PC-3 (cell line): ENCODE measurements at regions not wholly inside any gene's neighbourhood (a gene's known extent, or its start where the extent isn't known, plus 50 kb on each side); places are given as distances from the start of the nearest gene placed in this dataset.

Experiments
- ATAC-seq: fragments of 200-7000 bp; cut with Tn5 transposase; 2 replicates; pipeline ENCODE4 v1.9.1; 2020; ENCODE audit warnings: mild to moderate bottlenecking, moderate library complexity
- BruUV-seq: library from RNA; stranded (reverse); fragments of 400-500 nt; replicated peaks from 2 replicates; lab custom pipeline; 2021; lab: Mats Ljungman, UMichigan
- CTCF ChIA-PET: fragments of 300-600 bp; sonication (Branson Sonifier 250); formaldehyde crosslinking; loops from one replicate; lab custom pipeline; 2022; ENCODE audit warnings: antibody characterized with exemption; lab: Charles Lee
- POLR2A ChIA-PET: fragments of 300-600 bp; sonication (Branson Sonifier 250); formaldehyde crosslinking; loops from one replicate; lab custom pipeline; 2022; ENCODE audit warnings: antibody characterized with exemption; ENCODE audit not compliant: unreplicated experiment; lab: Charles Lee
- DNase-seq: peaks from one replicate; pipeline ENCODE4 v3.0.0-alpha.2; 2015
- H2AFZ ChIP-seq: fragments of 300-600 bp; sonication (generic); 2 replicates; pipeline ENCODE4 v1.6.0; 2016; ENCODE audit warnings: antibody characterized with exemption, low read length
- H3F3A ChIP-seq: fragments of 300-600 bp; sonication (generic); one replicate; pipeline ENCODE4 v1.6.0; 2017; ENCODE audit warnings: antibody characterized with exemption, low read length, control low read depth, mild to moderate bottlenecking; ENCODE audit not compliant: unreplicated experiment
- H3K27ac ChIP-seq: fragments of 300-600 bp; sonication (generic); 2 replicates; pipeline ENCODE4 v1.5.1; 2016; ENCODE audit warnings: mild to moderate bottlenecking, low read length
- H3K27me3 ChIP-seq: fragments of 300-600 bp; sonication (generic); 2 replicates; pipeline ENCODE4 v1.6.1; 2016; ENCODE audit warnings: low read length, mixed read lengths
- H3K36me3 ChIP-seq: fragments of 300-600 bp; sonication (generic); 2 replicates; pipeline ENCODE4 v1.6.1; 2016; ENCODE audit warnings: low read depth, mixed run types, low read length, mixed read lengths
- H3K4me1 ChIP-seq: fragments of 300-600 bp; sonication (generic); 2 replicates; pipeline ENCODE4 v1.5.1; 2016; ENCODE audit warnings: low read length; ENCODE audit not compliant: insufficient read depth
- H3K4me2 ChIP-seq: fragments of 300-600 bp; sonication (generic); 2 replicates; pipeline ENCODE4 v1.6.0; 2016; ENCODE audit warnings: low read length
- H3K4me3 ChIP-seq: fragments of 300-600 bp; sonication (generic); 2 replicates; pipeline ENCODE4 v1.5.1; 2016; ENCODE audit warnings: mild to moderate bottlenecking, low read length, mixed read lengths
- H3K79me2 ChIP-seq: fragments of 300-600 bp; sonication (generic); 2 replicates; pipeline ENCODE4 v1.6.1; 2017; ENCODE audit warnings: low read length, mixed read lengths
- H3K9ac ChIP-seq: fragments of 300-600 bp; sonication (generic); 2 replicates; pipeline ENCODE4 v1.6.0; 2016; ENCODE audit warnings: mild to moderate bottlenecking, low read length
- H3K9me2 ChIP-seq: fragments of 300-600 bp; sonication (generic); replicated peaks from 2 replicates; pipeline ENCODE4 v1.6.1; 2016; ENCODE audit warnings: mixed run types, low read length, mixed read lengths
- H3K9me3 ChIP-seq: fragments of 300-600 bp; sonication (generic); 2 replicates; pipeline ENCODE4 v1.6.1; 2016; ENCODE audit warnings: low read length, mixed read lengths
- H4K20me1 ChIP-seq: fragments of 300-600 bp; sonication (generic); 2 replicates; pipeline ENCODE4 v1.6.1; 2016; ENCODE audit warnings: low read length, mixed read lengths
- CTCF ChIP-seq: fragments of 300-600 bp; sonication (generic); conservative IDR thresholded peaks from 2 replicates; pipeline ENCODE4 v1.5.1; 2017; ENCODE audit warnings: antibody characterized with exemption, low read depth, mild to moderate bottlenecking, low read length
- EZH2 ChIP-seq: fragments of 300-600 bp; sonication (generic); IDR thresholded peaks from one replicate; pipeline ENCODE4 v1.6.1; 2017; ENCODE audit warnings: antibody characterized with exemption, mild to moderate bottlenecking, low read length; ENCODE audit not compliant: unreplicated experiment
- EZH2phosphoT487 ChIP-seq: fragments of 300-600 bp; sonication (generic); IDR thresholded peaks from 2 replicates; pipeline ENCODE4 v1.6.1; 2018; ENCODE audit warnings: mild to moderate bottlenecking, antibody characterized with exemption, low read length, borderline replicate concordance
- intact Hi-C: fragments of 100-400 bp; cut with micrococcal nuclease; formaldehyde crosslinking; loops from 2 replicates; pipeline ENCODE4 v1.9.0; 2023

GRCh38 chr6:105482921-105483320 lies 80.0 kb upstream of the PREP start:
- Histone ChIP-seq H2AFZ (0 out of 2 replicates have a peak overlapping the region, but pooled peaks have one; percentile 41), H3K9ac (no peak overlapping the region), H3K36me3 (no peaks in the 10 kb centered on the region), H3K4me3 (no peak overlapping the region), H3K4me1 (peaks cover 24% of the 10 kb centered on the region), H3K27ac (no peak overlapping the region), H3F3A (no peaks in the 10 kb centered on the region), H3K9me2 (no peaks in the 10 kb centered on the region), H3K9me3 (no peaks in the 10 kb centered on the region), H4K20me1 (no peaks in the 10 kb centered on the region), H3K27me3 (no peaks in the 10 kb centered on the region), H3K4me2 (peak overlapping the region; percentile 50; the same call in 1 of the 2 replicates), H3K79me2 (no peaks in the 10 kb centered on the region)
- DNase-seq: no peak
- CTCF ChIA-PET: interaction anchor here (0.8 kb wide), 1 partner anchor 51 kb away, joined by 6 read pairs; no protein-coding TSS in a partner anchor
- POLR2A ChIA-PET: no interaction called here
- ATAC-seq: no peak
- TF ChIP-seq CTCF (no peak), EZH2 (no peak), EZH2phosphoT487 (no peak)
- intact Hi-C loops: loop anchor here (2.0 kb wide), 1 partner anchor 50 kb away; no protein-coding TSS in a partner anchor
- no TSS peak for BruUV-seq

- no peak for DNase-seq
- TF ChIP-seq EZH2phosphoT487: no peak
- no peak for TF ChIP-seq CTCF
- no peak for TF ChIP-seq EZH2
- Histone ChIP-seq H3F3A (no peaks in the 10 kb centered on the region), H3K9ac (no peak overlapping the region), H3K27ac (no peak overlapping the region), H3K4me3 (no peak overlapping the region), H3K9me2 (no peaks in the 10 kb centered on the region), H3K4me2 (no peak overlapping the region), H3K27me3 (no peaks in the 10 kb centered on the region), H3K79me2 (no peaks in the 10 kb centered on the region), H3K9me3 (0 out of 2 replicates have a peak, but pooled peaks cover 2% of the 10 kb centered on the region), H3K36me3 (no peaks in the 10 kb centered on the region), H4K20me1 (no peaks in the 10 kb centered on the region), H2AFZ (no peak overlapping the region), H3K4me1 (peaks cover 24% of the 10 kb centered on the region)
- intact Hi-C loops: loop anchor here (2.0 kb wide), 1 partner anchor 50 kb away; no protein-coding TSS in a partner anchor
- BruUV-seq: no TSS peak
- ChIA-PET POLR2A (no interaction called here), CTCF (no interaction called here)
- no peak for ATAC-seq
Measured at GRCh38 chr6:105482227-105482844, 79.5 kb upstream of the PREP start.

GRCh38 chr6:105476978-105477377 lies 74.1 kb upstream of the PREP start:
- ChIA-PET CTCF (no interaction called here), POLR2A (interaction anchor here (0.6 kb wide), 1 partner anchor 294 kb away, joined by 5 read pairs; no protein-coding TSS in a partner anchor)
- ATAC-seq (no peak), DNase-seq (no peak)
- BruUV-seq: no TSS peak
- Histone ChIP-seq H3K79me2 (no peaks in the 10 kb centered on the region), H3K4me3 (no peak overlapping the region), H2AFZ (no peak overlapping the region), H3K4me1 (no peaks in the 10 kb centered on the region), H4K20me1 (no peaks in the 10 kb centered on the region), H3F3A (no peaks in the 10 kb centered on the region), H3K9me3 (0 out of 2 replicates have a peak, but pooled peaks cover 10% of the 10 kb centered on the region), H3K4me2 (no peak overlapping the region), H3K27me3 (no peaks in the 10 kb centered on the region), H3K9me2 (no peaks in the 10 kb centered on the region), H3K9ac (no peak overlapping the region), H3K36me3 (no peaks in the 10 kb centered on the region), H3K27ac (no peak overlapping the region)
- intact Hi-C loops: no loop called here
- TF ChIP-seq EZH2 (no peak), EZH2phosphoT487 (no peak), CTCF (no peak)
